GM19239 (cell line): ENCODE measurements at regions not wholly inside any gene's neighbourhood (a gene's known extent, or its start where the extent isn't known, plus 50 kb on each side); places are given as distances from the start of the nearest gene placed in this dataset.

Experiments
- DNase-seq: peaks from one replicate; pipeline ENCODE4 v3.0.0; 2011; ENCODE audit warnings: low spot score; ENCODE audit not compliant: insufficient read length
- FAIRE-seq: peaks from 2 replicates; lab custom pipeline; 2011; peaks lifted over from hg19 to GRCh38; lab: Jason Lieb, UNC

- FAIRE-seq (no peak), DNase-seq (no peak)
These were observed 79.2 kb upstream of the BTG1 start for GRCh38 chr12:92224685-92225331.

- no peak for FAIRE-seq
- DNase-seq, result no peak
These were observed 77.8 kb upstream of the BTG1 start for GRCh38 chr12:92223481-92223880.

DNA sequence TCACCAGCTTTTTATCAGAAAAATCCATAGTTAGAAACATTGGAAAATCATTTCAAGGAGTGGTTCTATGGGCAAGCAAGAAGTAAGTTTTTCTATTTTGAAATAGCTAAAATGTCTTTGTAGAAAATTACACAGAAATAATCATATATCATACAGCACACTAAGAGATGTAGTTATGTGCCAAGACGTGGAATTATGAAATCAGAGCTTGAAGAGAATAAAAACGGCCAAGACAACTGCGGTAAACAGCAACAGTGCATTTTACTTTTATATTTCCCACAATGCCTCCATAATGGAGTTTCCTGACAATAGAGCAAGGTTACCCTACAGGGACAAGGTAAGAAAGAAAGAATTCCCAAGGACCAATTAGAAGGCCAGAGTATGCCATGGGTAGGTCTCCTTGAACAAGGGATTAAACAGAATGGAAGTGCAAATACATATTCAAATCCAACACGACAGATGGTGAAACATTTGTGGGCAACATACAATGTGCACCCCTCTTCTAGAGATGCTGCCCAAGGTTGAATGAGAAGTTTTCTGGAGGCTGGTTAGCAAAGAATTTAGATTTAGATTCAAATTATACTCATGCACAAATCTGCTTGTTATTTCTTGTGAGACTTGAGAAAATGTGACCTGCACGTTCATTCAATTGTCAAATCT lies 76.1 kb upstream of the BTG1 start:
- no peak for DNase-seq
- FAIRE-seq, result no peak

DNA sequence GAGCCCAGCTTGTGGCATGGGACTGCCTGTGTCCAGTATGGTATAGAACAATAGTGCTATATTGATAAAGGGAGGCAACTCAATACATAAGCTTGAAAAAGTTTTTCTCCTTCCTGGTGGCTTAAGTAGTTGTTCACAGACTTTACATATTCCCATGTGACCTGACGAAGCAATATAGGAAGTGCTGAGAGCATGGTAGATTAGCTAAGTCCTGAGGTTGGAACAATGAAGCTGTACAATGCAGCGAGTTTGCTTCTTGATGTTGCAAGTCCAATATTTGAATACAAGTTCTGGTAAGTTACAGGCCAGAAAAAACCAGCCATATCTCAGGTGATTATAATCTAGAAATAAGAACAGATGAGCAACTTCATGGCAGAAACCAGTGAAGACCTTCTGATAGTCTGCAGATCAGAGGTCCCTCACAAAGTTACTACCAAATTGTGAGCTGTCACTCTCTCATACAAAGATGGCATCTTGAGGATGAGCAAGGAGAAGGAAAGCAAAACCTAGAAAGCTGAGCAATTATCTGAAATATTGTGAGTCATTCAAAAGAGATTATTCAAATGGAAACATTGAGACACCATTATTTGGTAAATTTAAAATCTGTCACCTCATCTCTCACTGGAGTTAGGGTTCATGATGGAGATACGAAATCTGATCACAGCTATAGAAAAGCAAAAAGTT lies 72.9 kb upstream of the BTG1 start:
- FAIRE-seq (peak; percentile 68), DNase-seq (no peak)

DNA sequence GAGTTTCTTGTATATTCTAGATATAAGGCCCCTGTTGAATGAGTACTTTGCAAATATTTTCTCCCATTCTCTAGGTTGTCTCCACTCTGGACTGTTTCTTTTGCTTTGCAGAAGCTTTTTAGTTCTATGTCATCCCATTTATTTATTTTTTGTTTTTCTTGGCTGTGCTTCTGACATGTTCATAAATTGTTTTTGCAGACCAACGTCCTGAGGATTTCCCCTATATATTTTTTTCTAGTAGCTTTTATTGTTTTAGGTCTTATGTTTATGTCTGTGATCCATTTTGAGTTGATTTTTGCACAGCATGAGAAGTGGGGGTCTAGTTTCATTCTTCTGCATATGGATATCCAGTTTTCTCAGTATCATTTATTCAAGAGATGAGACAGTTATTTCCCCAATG lies 70.4 kb upstream of the BTG1 start:
- DNase-seq (no peak), FAIRE-seq (no peak)

GRCh38 chr12:92215358-92215757 lies 69.7 kb upstream of the BTG1 start:
- no peak for DNase-seq
- no peak for FAIRE-seq

DNA sequence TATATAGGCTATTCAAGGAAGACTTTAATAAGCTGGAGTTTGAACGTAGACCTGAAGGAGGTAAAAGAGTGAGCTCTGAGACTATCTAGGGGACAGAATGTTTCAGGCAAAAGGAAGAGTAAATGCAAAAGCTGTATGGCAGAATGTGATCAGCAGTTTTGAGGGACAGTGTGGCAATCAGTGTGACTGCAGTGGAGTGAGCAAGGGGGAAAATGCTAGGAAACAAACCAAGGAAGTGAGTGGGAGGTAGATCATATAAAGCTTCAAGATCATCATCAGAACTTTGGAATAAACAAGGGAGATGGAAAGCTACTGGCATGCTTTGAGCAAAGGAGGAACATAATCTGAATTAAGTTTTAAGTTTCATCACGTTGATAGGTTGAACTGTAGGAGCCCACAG lies 67.5 kb upstream of the BTG1 start:
- no peak for DNase-seq
- no peak for FAIRE-seq

DNA sequence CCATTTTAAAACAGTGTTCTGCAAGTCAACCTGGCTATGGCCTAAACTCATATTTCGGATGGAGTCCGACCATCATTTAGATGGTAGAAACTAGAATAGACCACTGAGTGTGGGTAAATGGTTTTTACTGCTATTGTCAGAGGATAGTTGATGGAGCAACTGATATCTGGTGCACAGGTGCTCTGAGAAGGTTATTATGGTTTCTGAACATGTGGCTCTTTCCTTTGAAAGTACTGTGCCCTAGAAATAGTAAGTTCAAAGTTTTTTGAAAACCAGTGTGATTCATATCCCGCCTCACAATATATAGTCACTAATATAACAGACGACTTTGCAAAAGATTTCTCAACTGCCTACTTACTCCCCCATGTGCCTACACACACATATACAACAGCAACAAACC lies 64.4 kb upstream of the BTG1 start:
- DNase-seq (no peak), FAIRE-seq (no peak)

DNA sequence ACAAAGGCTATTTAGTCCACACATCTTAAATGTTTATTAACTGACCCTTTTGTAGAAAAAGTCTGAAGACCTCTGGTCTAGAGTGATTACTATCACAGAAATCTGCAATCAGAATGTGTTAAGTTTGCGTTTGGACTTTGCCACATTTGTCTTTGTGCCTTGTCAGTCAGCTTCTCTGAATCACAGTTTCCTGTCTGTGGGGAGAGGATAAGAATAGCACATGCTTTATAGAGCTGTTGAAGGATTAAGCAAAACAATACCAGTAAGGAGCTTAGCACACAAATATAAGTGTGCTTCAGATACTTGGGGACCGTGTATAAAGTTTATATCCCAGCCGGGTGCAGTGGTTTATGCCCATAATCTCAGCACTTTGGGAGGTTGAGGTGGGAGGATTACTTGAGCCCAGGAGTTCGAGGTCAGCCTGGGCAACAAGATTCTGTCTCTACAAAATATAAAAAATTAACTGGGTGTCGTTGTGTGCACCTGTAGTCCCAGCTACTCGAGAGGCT lies 63.0 kb upstream of the BTG1 start:
- no peak for DNase-seq
- FAIRE-seq, result peak; percentile 93

GRCh38 chr12:92206596-92206995 lies 61.0 kb upstream of the BTG1 start:
- no peak for DNase-seq
- FAIRE-seq, result peak; percentile 56

DNA sequence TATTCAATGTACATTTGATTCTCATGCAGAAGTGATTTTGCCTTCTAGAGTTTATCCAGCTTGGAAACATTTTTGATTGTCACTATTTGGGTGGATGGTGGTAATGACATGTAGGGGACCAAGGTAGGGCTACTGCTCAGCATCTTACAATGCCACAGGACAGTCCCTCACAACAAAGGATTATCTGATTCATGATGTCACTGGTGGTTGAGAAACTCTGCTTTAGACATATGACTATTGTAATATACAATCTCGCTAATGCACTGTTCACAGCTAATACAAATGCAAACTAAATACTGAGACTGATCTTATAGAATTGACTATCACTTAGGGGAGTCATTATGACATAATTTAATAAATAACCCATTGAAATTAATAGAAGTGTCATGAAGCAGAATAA lies 60.4 kb upstream of the BTG1 start:
- no peak for FAIRE-seq

DNA sequence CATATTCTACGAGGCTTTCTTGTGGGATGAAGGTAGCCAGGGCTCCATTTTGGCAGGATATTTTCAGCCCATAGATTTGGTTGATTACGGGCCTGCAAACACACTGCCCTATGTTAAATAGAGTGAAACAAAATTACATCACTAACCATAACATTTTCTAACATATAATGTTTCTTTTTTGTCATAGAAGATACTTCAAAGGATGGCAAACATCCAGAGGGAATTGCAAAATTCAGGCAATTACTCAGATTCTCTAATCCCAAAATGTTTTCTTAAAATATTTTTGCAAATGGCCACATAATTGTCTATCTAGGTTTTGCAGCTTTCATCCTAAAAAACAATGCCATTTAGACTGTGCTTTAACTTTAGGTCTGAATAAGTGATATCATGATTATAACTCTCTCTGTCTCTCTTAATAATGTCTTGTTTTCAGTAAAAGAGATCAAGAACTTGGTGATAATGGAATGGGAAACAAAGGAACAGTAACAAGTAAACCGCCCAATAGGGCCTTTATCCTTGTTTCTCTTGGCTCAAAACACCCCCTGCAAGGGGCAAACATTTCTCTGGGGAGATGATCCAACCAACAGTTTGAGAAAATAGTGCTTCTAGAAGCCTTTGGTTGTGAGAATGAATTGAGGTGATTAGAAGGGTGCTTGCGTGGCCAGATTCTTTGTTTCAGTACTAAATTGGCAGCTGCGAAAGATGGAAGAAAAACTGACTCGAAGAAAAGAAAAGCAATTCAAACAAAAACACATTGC lies 54.4 kb upstream of the BTG1 start:
- FAIRE-seq, result no peak
- DNase-seq, result no peak

More for the DNA sequence above, 60.4 kb upstream of the BTG1 start:
- DNase-seq, result no peak

- DNase-seq, result no peak
- no peak for FAIRE-seq
These were observed 52.2 kb upstream of the BTG1 start for GRCh38 chr12:92197815-92198214.

- DNase-seq (no peak), FAIRE-seq (no peak)
These were observed 50.7 kb upstream of the BTG1 start for GRCh38 chr12:92196368-92196767.
